H9 (cell line): ENCODE measurements at regions not wholly inside any gene's neighbourhood (a gene's known extent, or its start where the extent isn't known, plus 50 kb on each side); places are given as distances from the start of the nearest gene placed in this dataset.

Source experiments
- DNase-seq: peaks from one replicate; pipeline ENCODE4 v3.0.0-alpha.2; 2017
- H2AFZ ChIP-seq: one replicate; pipeline ENCODE4 v1.6.1; 2013; ENCODE audit warnings: mild to moderate bottlenecking, low read length, control low read depth, moderate library complexity
- H2AK5ac ChIP-seq: 2 replicates; pipeline ENCODE4 v1.6.1; 2013; ENCODE audit warnings: low read length, control low read depth, mixed read lengths; ENCODE audit not compliant: insufficient read length
- H2BK120ac ChIP-seq: one replicate; pipeline ENCODE4 v1.6.1; 2013; ENCODE audit warnings: low read depth, mild to moderate bottlenecking, low read length, control low read depth, inconsistent platforms; ENCODE audit not compliant: poor library complexity, severe bottlenecking
- H2BK12ac ChIP-seq: 2 replicates; pipeline ENCODE4 v1.6.1; 2013; ENCODE audit warnings: low read length, control low read depth, mixed read lengths, low read depth; ENCODE audit not compliant: insufficient read length
- H2BK15ac ChIP-seq: 2 replicates; pipeline ENCODE4 v1.6.1; 2013; ENCODE audit warnings: low read depth, low read length, control low read depth
- H2BK20ac ChIP-seq: one replicate; pipeline ENCODE4 v1.6.1; 2013; ENCODE audit warnings: low read depth, mild to moderate bottlenecking, low read length, control low read depth, inconsistent platforms; ENCODE audit not compliant: poor library complexity, severe bottlenecking
- H2BK5ac ChIP-seq: 2 replicates; pipeline ENCODE4 v1.6.1; 2013; ENCODE audit warnings: low read length, control low read depth, mixed read lengths; ENCODE audit not compliant: insufficient read length
- H3K14ac ChIP-seq: 2 replicates; pipeline ENCODE4 v1.6.1; 2013; ENCODE audit warnings: low read length, control low read depth; ENCODE audit not compliant: insufficient read depth
- H3K18ac ChIP-seq: 2 replicates; pipeline ENCODE4 v1.6.1; 2013; ENCODE audit warnings: low read depth, mild to moderate bottlenecking, mixed read lengths, low read length, control low read depth; ENCODE audit not compliant: insufficient read length
- H3K23ac ChIP-seq: 2 replicates; pipeline ENCODE4 v1.6.1; 2013; ENCODE audit warnings: low read length, control low read depth, mixed read lengths, low read depth; ENCODE audit not compliant: insufficient read length
- H3K23me2 ChIP-seq: 2 replicates; pipeline ENCODE4 v1.6.1; 2013; ENCODE audit warnings: low read depth, mild to moderate bottlenecking, mixed read lengths, low read length, control low read depth; ENCODE audit not compliant: insufficient read length, poor library complexity, severe bottlenecking
- H3K27ac ChIP-seq: 2 replicates; pipeline ENCODE4 v1.5.1; 2013; ENCODE audit warnings: low read length, control low read depth, mixed read lengths, low read depth; ENCODE audit not compliant: insufficient read length
- H3K27me3 ChIP-seq: 2 replicates; pipeline ENCODE4 v1.6.1; 2013; ENCODE audit warnings: low read length, control low read depth, inconsistent platforms; ENCODE audit not compliant: insufficient read depth
- H3K4ac ChIP-seq: 2 replicates; pipeline ENCODE4 v1.6.1; 2013; ENCODE audit warnings: low read depth, mild to moderate bottlenecking, control low read depth, inconsistent platforms, low read length, moderate library complexity
- H3K4me1 ChIP-seq: 2 replicates; pipeline ENCODE4 v1.6.1; 2013; ENCODE audit warnings: low read length, control low read depth, inconsistent platforms; ENCODE audit not compliant: insufficient read depth
- H3K4me2 ChIP-seq: 2 replicates; pipeline ENCODE4 v1.6.1; 2013; ENCODE audit warnings: low read length, control low read depth, mixed read lengths; ENCODE audit not compliant: insufficient read length, insufficient read depth
- H3K56ac ChIP-seq: 2 replicates; pipeline ENCODE4 v1.6.1; 2013; ENCODE audit warnings: low read depth, mild to moderate bottlenecking, mixed read lengths, low read length, control low read depth; ENCODE audit not compliant: insufficient read length
- H3K79me1 ChIP-seq: 2 replicates; pipeline ENCODE4 v1.6.1; 2013; ENCODE audit warnings: low read depth, mild to moderate bottlenecking, moderate library complexity, low read length, control low read depth, inconsistent platforms; ENCODE audit not compliant: insufficient read depth, poor library complexity, severe bottlenecking
- H3K79me2 ChIP-seq: 2 replicates; pipeline ENCODE4 v1.6.1; 2013; ENCODE audit warnings: low read length, control low read depth, inconsistent platforms; ENCODE audit not compliant: insufficient read depth
- H3K9ac ChIP-seq: 2 replicates; pipeline ENCODE4 v1.6.1; 2013; ENCODE audit warnings: low read length, control low read depth, mixed read lengths; ENCODE audit not compliant: insufficient read length; ENCODE audit errors: extremely low read depth
- H3K9me3 ChIP-seq: one replicate; pipeline ENCODE4 v1.6.1; 2013; ENCODE audit warnings: low read depth, low read length, inconsistent platforms; ENCODE audit not compliant: control insufficient read depth
- H3T11ph ChIP-seq: one replicate; pipeline ENCODE4 v1.6.1; 2013; ENCODE audit warnings: mild to moderate bottlenecking, low read length, control low read depth, inconsistent platforms
- H4K20me1 ChIP-seq: one replicate; pipeline ENCODE4 v1.6.1; 2013; ENCODE audit not compliant: control insufficient read depth, insufficient read length, insufficient read depth
- H4K5ac ChIP-seq: 2 replicates; pipeline ENCODE4 v1.6.1; 2013; ENCODE audit warnings: low read depth, mild to moderate bottlenecking, mixed read lengths, low read length, control low read depth; ENCODE audit not compliant: insufficient read length
- H4K8ac ChIP-seq: replicated peaks from 2 replicates; pipeline ENCODE4 v1.6.1; 2013; ENCODE audit warnings: low read length, control low read depth, mixed read lengths, low read depth; ENCODE audit not compliant: insufficient read length
- H4K91ac ChIP-seq: 2 replicates; pipeline ENCODE4 v1.6.1; 2013; ENCODE audit warnings: low read depth, mild to moderate bottlenecking, moderate library complexity, mixed read lengths, low read length, control low read depth; ENCODE audit not compliant: insufficient read length
- H3K27ac Mint-ChIP-seq, 3 experiments: 2 replicates in 2 of 3; 3 replicates in 1 of 3; pipeline ENCODE4 v1.8.0; 2020 to 2021; ENCODE audit warnings: mixed read lengths in 3 of 3, mild to moderate bottlenecking in 1 of 3, moderate library complexity in 1 of 3
- H3K27me3 Mint-ChIP-seq: 2 replicates; pipeline ENCODE4 v1.8.0; 2021; ENCODE audit warnings: low read depth, mild to moderate bottlenecking, moderate library complexity, mixed read lengths
- H3K36me3 Mint-ChIP-seq, 3 experiments: 2 replicates in 2 of 3; 3 replicates in 1 of 3; pipeline ENCODE4 v1.8.0; 2020 to 2021; ENCODE audit warnings: low read depth in 3 of 3, mixed read lengths in 3 of 3; ENCODE audit not compliant: insufficient read depth in 1 of 3
- H3K4me1 Mint-ChIP-seq, 2 experiments: 2 replicates each; pipeline ENCODE4 v1.8.0; 2020; ENCODE audit warnings: mixed read lengths in 2 of 2
- H3K4me3 Mint-ChIP-seq, 2 experiments: 2 replicates in 1 of 2; 3 replicates in 1 of 2; pipeline ENCODE4 v1.8.0; 2020 to 2021; ENCODE audit warnings: mild to moderate bottlenecking in 2 of 2, mixed read lengths in 2 of 2, moderate library complexity in 1 of 2
- H3K9me3 Mint-ChIP-seq, 2 experiments: 2 replicates in 1 of 2; 3 replicates in 1 of 2; pipeline ENCODE4 v1.8.0; 2020; ENCODE audit warnings: mild to moderate bottlenecking in 2 of 2, mixed read lengths in 2 of 2, moderate library complexity in 1 of 2
- CTCF ChIP-seq: fragments of 200-600 bp; sonication (generic); conservative IDR thresholded peaks from 3 replicates; pipeline ENCODE4 v1.8.0; 2021; ENCODE audit warnings: antibody characterized with exemption, mild to moderate bottlenecking
- WGBS: extraction: QIAGEN DNeasy Blood & Tissue Kit; methylation state at CpG from one replicate; pipeline ENCODE4 v1.1.7; 2013; ENCODE audit warnings: missing lambda C conversion rate, low lambda C conversion rate, mixed read lengths; ENCODE audit not compliant: insufficient read length; ENCODE audit errors: extremely low coverage; 5-methylcytosine and 5-hydroxymethylcytosine counted together

- peaks cover 2% of the 10 kb centered on the region; the same call in 1 of the 2 replicates for H3K27me3 Mint-ChIP-seq
- no peak overlapping the region for H2AFZ ChIP-seq
Observed at GRCh38 chr12:65659681-65660080, 164.6 kb upstream of the HMGA2 start.

More at GRCh38 chr12:65659681-65660080, 164.6 kb upstream of the HMGA2 start:
- Histone ChIP-seq H4K20me1 (no peaks in the 10 kb centered on the region), H3K4me2 (no peak overlapping the region), H3K79me1 (no peaks in the 10 kb centered on the region), H3K79me2 (no peaks in the 10 kb centered on the region), H3K9me3 (peaks cover 4% of the 10 kb centered on the region), H3K23ac (no peak overlapping the region), H3K23me2 (no peaks in the 10 kb centered on the region), H3K18ac (no peak overlapping the region), H3K27me3 (no peaks in the 10 kb centered on the region), H2BK5ac (no peak overlapping the region), H3K27ac (no peak overlapping the region), H2BK12ac (no peak overlapping the region), H3K4me1 (peaks cover 4% of the 10 kb centered on the region; the same call in 1 of the 2 replicates), H4K91ac (no peak overlapping the region), H2AK5ac (no peak overlapping the region), H4K5ac (no peak overlapping the region), H4K8ac (no peak overlapping the region), H3T11ph (no peak overlapping the region), H3K56ac (no peak overlapping the region), H2BK20ac (no peak overlapping the region), H2BK120ac (no peak overlapping the region), H3K14ac (no peak overlapping the region), H3K9ac (no peak overlapping the region), H3K4ac (no peak overlapping the region), H2BK15ac (no peak overlapping the region)
- WGBS, result no CpG with 5 or more reads among the region's 1 CpG
- Mint-ChIP-seq H3K27ac (no peak overlapping the region), H3K4me1 (peaks cover 9 to 10% of the 10 kb centered on the region in 2 experiments; a peak in 3 of 4 replicates), H3K36me3 (peaks cover 0 to 4% (median 3%) of the 10 kb centered on the region in 3 experiments; a peak in 4 of 7 replicates), H3K4me3 (no peak overlapping the region), H3K9me3 (peaks cover 8 to 10% of the 10 kb centered on the region in 2 experiments; a peak in 3 of 5 replicates)
- DNase-seq, result no peak
- TF ChIP-seq CTCF, result no peak
